OCI-LY1 (cell line): ENCODE measurements at regions not wholly inside any gene's neighbourhood (a gene's known extent, or its start where the extent isn't known, plus 50 kb on each side); places are given as distances from the start of the nearest gene placed in this dataset.

Experiments
- CTCF ChIP-seq: fragments of 200-600 bp; sonication (generic), shearing (Covaris generic); IDR thresholded peaks from 2 replicates; pipeline ENCODE4 v1.5.1; 2017; ENCODE audit warnings: mild to moderate bottlenecking, antibody characterized with exemption, low read length, moderate library complexity, mixed read lengths
- EZH2 ChIP-seq: fragments of 200-600 bp; sonication (generic), shearing (Covaris generic); IDR thresholded peaks from 2 replicates; pipeline ENCODE4 v1.8.0; 2017; ENCODE audit warnings: borderline replicate concordance, mixed run types, mild to moderate bottlenecking, antibody characterized with exemption, low read length, moderate library complexity, mixed read lengths

- TF ChIP-seq CTCF (no peak), EZH2 (no peak)
Measured at GRCh38 chr20:51305316-51306052, 237.0 kb downstream of the NFATC2 start.
